K562 (cell line): ENCODE measurements at regions not wholly inside any gene's neighbourhood (a gene's known extent, or its start where the extent isn't known, plus 50 kb on each side); places are given as distances from the start of the nearest gene placed in this dataset.

Experiments
- FUS ChIP-seq: fragments of 200-400 bp; formaldehyde crosslinking; optimal IDR thresholded peaks from 2 replicates; pipeline ENCODE3; 2017; ENCODE audit warnings: low read depth, low read length
- HMGN3 ChIP-seq: IDR thresholded peaks from 2 replicates; pipeline ENCODE4 v1.6.1; 2011; ENCODE audit warnings: borderline replicate concordance, low read depth, mild to moderate bottlenecking, mixed read lengths, low read length; ENCODE audit not compliant: insufficient read length; ENCODE audit errors: extremely low read depth
- HNRNPUL1 ChIP-seq: fragments of 200-400 bp; formaldehyde crosslinking; IDR thresholded peaks from 2 replicates; pipeline ENCODE4 v1.6.1; 2017; ENCODE audit warnings: low read length
- SIRT6 ChIP-seq: IDR thresholded peaks from one replicate; pipeline ENCODE4 v1.6.1; 2012; ENCODE audit warnings: low read depth, mild to moderate bottlenecking, control low read depth, inconsistent platforms, low read length, moderate library complexity
- TSHZ1 ChIP-seq: fragments of 250-450 bp; sonication (Bioruptor Pico); IDR thresholded peaks from 2 replicates; pipeline ENCODE4 v1.4.0; 2020; ENCODE audit warnings: mild to moderate bottlenecking, moderate library complexity
- ZNF24 ChIP-seq: fragments of 450-650 bp; IDR thresholded peaks from 2 replicates; pipeline ENCODE4 v1.6.1; 2016
- ZNF253 ChIP-seq: fragments of 250-450 bp; sonication (Bioruptor Pico); conservative IDR thresholded peaks from 2 replicates; pipeline ENCODE4 v1.6.1; 2021; ENCODE audit warnings: mild to moderate bottlenecking
- TF ChIP-seq, protein P1 (sequence below), 2 experiments: fragments of 200-800 bp in 1 of 2; sonication (Bioruptor generic) in 1 of 2; sonication (generic) in 1 of 2; formaldehyde crosslinking in 1 of 2; IDR thresholded peaks in 1 of 2; conservative IDR thresholded peaks in 1 of 2; 2 replicates each; pipeline versions ENCODE4 v1.5.0 to v1.6.1; 2016 to 2020; ENCODE audit warnings: missing compliant biosample characterization in 1 of 2, missing genetic modification characterization in 1 of 2, missing genetic modification reagents in 1 of 2
- TF ChIP-seq, protein P2 (sequence below): fragments of 250-450 bp; sonication (Bioruptor Pico); IDR thresholded peaks from 2 replicates; pipeline ENCODE4 v1.8.0; 2021; ENCODE audit warnings: moderate library complexity, mild to moderate bottlenecking, inconsistent platforms

- TF ChIP-seq, protein P1, sequence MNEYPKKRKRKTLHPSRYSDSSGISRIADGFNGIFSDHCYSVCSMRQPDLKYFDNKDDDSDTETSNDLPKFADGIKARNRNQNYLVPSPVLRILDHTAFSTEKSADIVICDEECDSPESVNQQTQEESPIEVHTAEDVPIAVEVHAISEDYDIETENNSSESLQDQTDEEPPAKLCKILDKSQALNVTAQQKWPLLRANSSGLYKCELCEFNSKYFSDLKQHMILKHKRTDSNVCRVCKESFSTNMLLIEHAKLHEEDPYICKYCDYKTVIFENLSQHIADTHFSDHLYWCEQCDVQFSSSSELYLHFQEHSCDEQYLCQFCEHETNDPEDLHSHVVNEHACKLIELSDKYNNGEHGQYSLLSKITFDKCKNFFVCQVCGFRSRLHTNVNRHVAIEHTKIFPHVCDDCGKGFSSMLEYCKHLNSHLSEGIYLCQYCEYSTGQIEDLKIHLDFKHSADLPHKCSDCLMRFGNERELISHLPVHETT (CRISPR knock-in tag; conservative IDR thresholded peaks at IDR 0.05 in 1 of 2, IDR thresholded peaks at IDR 0.05 in 1 of 2), result no peak
- no peak for TF ChIP-seq TSHZ1 (CRISPR knock-in tag)
- TF ChIP-seq, protein P2, sequence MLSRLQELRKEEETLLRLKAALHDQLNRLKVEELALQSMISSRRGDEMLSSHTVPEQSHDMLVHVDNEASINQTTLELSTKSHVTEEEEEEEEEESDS, result no peak
- TF ChIP-seq FUS, result no peak
- no peak for TF ChIP-seq ZNF24
- no peak for TF ChIP-seq HNRNPUL1
- TF ChIP-seq ZNF253 (CRISPR knock-in tag), result no peak
- TF ChIP-seq SIRT6, result no peak
- TF ChIP-seq HMGN3, result no peak
Observed at GRCh38 chr4:116632269-116632668, 453.1 kb downstream of the TRAM1L1 start (continued).
